NCI-H69 (cell line): ENCODE measurements at regions not wholly inside any gene's neighbourhood (a gene's known extent, or its start where the extent isn't known, plus 50 kb on each side); places are given as distances from the start of the nearest gene placed in this dataset.
"Not testable (repeated sequence)": the region's sequence is repeated elsewhere in the genome, so short reads cannot be mapped to it uniquely, and the experiment has no call there.

Source experiments
- DNase-seq: peaks from one replicate; lab custom pipeline; 2025; lab: John Stamatoyannopoulos, UW

DNA sequence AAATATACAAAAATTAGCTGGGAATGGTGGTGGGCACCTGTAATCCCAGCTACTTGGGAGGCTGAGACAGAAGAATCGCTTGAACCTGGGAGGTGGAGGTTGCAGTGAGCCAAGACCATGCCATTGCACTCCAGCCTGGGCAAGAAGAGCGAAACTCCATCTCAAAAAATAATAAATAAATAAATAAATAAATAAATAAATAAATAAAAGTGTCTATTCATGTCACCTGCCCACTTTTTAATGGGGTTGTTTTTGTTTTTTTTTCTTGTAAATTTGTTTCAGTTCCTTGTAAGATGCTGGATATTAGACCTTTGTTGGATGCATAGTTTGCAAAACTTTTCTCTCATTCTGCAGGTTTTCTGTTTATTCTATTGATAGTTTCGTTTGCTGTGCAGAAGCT, 71.9 kb upstream of the KCNAB1 start:
- DNase-seq = not testable (repeated sequence)

DNA sequence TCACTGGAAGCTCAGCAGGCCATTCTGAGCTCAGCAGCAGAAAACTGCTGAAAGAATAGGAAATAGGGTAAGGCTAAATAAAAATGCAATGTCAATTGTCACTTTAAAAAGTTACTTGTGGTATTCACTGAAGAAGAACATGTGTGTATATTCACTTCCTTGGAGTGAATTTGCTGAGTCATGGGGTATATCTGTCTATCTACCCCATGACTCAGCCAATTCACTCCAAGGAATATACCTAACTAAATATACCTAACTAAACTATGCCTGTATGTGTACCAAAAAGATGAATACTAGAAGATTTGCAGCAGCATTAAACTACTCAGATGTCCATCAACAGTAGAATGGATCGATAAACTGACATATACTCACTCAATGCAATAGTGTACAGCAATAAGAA, 69.5 kb upstream of the KCNAB1 start:
- DNase-seq = no peak

DNA sequence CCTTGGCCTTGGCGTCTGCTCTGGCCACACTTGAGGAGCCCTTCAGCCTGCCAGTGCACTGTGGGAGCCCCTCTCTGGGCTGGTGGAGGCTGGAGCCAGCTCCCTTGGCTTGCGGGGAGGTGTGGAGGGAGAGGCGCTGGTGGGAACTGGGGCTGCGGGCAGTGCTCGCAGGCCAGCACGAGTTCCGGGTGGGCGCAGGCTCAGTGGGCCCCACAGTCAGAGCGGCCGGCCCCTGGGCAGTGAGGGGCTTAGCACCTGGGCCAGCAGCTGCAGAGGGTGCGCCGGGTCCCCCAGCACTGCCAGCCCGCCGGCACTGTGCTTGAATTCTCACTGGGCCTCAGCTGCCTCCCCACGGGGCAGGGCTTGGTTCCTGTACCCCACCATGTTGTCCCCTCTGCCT, 68.7 kb upstream of the KCNAB1 start:
- DNase-seq = no peak

- no peak for DNase-seq
Measured at GRCh38 chr3:156052115-156052514, 68.3 kb upstream of the KCNAB1 start.

GRCh38 chr3:156059950-156060501, 60.4 kb upstream of the KCNAB1 start:
- DNase-seq = no peak

GRCh38 chr3:156068151-156068550, 52.2 kb upstream of the KCNAB1 start:
- DNase-seq = not testable (repeated sequence)

GRCh38 chr3:156070028-156070427, 50.4 kb upstream of the KCNAB1 start:
- DNase-seq = no peak
